ENCODE measurements at regions not wholly inside any gene's neighbourhood (a gene's known extent, or its start where the extent isn't known, plus 50 kb on each side); places are given as distances from the start of the nearest gene placed in this dataset.

GRCh38 chr2:145305889-145306288 is 786.0 kb upstream of the ZEB2 start:
- no peak for DNase-seq

- no peak for DNase-seq
Observed at GRCh38 chr2:145304501-145304900, 784.6 kb upstream of the ZEB2 start.

DNA sequence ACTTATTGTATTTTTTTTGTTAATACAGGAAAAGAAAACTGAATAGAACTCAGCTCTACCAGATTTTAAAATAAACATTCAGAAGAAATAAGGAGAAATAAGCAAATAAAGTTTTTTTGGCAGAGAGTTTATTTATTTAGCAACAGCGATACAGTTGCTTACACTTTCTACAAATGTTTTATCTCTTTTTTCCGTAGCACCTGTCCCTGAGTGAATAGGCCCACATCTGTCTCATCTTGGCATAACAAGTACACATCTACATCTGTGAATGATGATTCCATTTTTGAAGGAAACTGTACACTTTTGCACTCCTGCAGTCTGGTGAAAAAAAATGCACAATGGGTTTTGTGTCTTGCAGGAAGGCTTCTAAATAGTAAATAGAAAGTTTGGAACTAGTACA is 783.6 kb upstream of the ZEB2 start:
- DNase-seq: no peak

- no peak for DNase-seq
Observed at GRCh38 chr2:145302886-145303285, 783.0 kb upstream of the ZEB2 start.

DNA sequence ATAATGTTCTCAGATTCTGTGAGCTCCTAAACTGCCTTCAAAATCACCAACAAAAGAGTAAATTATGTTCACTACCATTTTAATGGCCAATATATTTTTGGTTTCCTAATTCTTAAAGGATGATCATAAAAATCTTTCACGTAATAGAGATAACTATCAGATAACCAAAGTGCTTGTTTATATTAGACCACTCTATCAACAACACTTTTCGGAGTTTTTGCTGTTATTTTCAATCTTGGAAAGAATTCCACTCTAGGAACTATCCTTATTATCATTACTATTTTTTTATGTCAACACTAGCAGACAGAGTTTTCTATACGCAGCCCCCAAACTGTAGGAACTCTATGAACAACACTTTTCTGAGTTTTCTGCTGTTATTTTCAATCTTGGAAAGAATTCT is 782.5 kb upstream of the ZEB2 start:
- DNase-seq: no peak

GRCh38 chr2:145299368-145299767 is 779.4 kb upstream of the ZEB2 start:
- DNase-seq: no peak

GRCh38 chr2:145292166-145292565 is 772.2 kb upstream of the ZEB2 start:
- no peak for DNase-seq

DNA sequence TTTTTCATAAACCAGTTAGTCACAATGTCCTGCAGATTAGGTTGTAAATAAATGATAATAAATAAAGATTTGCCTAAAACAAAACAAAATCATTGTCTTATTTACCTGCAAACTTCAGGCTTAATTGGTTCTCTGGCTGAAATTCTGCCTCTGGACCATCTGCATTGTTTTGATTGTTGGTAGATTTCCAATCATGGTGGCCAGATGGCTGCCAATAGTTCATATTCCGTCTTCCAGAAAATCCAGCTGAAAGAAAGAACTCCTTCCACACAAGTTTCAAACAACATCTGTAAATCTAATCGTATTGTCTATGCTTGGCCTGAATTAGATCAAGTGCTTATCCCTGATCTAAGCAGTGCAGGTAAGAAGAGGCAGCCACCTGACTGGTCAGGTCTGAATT is 771.1 kb upstream of the ZEB2 start:
- no peak for DNase-seq

GRCh38 chr2:145289946-145290345 is 770.0 kb upstream of the ZEB2 start:
- no peak for DNase-seq

DNA sequence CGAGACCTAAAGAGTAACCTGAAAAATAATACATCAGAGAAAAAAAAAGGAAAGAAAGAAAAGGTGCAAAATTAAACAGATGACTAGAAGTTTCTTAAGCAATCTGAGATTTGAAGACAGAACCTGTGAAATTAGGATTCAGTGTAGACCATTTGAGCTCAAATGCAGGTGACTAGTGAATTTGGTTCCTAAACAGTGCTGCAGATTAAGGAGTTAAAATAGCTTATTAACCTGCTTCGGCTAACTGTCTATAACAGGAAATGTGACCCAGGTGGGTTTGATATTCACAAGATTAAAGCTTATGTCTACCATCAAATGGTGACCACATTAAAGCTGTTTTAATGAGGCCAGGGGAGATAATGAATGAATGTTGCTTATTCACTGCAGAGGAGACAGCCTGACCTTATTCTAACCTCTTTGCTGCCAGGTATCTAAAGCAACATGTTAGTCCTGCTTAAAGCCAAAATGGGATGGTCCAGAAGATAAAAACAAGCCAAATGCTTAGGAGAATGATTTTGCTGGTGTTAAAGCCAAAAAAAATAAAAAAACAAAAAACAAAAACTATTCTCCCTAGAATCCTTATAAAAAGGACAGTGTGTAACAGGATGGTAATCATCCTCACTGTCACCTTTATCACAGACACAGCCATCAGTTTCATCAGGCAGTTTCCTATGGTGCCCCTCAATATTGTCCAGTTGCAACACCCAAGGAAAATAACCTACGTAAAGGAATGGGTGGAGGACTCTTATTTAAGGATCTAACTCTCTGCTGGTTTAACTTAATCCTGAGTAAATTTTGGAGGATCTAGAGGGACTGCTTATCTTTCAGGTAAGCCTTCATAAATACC is 769.0 kb upstream of the ZEB2 start:
- DNase-seq: no peak

GRCh38 chr2:145287736-145288135 is 767.8 kb upstream of the ZEB2 start:
- no peak for DNase-seq

DNA sequence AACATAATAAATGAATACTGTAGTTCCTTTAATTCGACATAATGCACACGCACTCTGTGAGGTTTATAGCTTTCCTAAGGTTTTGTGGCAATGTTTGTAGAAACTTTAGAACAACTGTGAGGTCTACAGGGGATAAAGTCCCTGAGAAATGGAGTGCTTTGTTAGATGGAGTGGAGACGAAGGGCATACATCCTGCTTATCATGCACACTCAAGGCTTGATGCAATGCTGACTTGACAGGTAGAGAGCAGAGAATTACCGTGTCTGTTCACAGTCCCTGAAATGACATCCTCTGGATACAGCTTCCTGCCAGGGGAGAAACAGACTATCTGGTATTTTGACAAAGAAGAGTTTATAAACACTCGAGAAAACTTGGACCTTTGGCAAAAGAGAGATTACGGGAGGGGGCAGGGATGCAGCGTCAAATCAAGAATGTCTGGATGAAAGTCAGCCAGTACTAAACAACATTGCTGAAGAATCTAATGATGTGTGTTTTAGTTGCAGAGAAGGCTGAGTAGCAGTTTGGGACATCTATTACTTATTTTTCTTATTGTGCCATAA is 766.9 kb upstream of the ZEB2 start:
- no peak for DNase-seq

DNA sequence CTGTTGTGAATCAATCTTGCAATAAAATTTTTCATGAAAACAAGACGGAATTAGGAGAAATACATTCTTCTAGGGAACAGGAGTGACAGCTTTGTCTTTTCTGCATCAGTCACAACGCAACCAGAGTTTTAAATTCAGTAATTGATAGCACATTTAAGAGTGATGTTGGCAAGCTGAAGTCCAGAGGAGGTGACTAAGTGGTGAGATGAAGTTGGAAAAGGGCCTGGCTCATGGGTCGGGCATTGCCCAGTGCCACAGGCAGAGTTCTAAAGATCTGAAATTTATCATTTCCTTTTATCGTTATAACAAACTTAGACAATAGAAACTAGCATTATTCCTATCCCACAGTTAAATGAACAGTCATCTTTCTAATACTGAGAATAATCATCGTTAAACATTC is 764.6 kb upstream of the ZEB2 start:
- DNase-seq: no peak

GRCh38 chr2:145283131-145283530 is 763.2 kb upstream of the ZEB2 start:
- DNase-seq: no peak

DNA sequence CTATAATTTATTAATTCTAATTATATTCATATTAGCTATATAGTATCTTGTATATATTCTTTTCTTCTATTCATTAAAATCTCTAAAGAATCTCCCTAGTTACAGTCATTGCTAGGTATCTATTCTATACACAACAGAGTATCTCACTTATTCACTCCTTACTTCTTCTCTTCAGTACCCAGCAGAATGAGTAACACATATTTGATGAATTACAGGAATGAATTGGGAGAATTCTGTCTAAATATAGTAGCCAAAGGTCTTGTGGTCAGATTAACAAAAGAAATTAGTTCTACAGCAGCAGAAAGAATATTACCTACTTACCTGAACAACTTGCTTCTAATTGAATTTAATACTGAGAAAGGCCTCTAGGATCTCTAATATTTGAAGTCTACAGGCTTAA is 758.0 kb upstream of the ZEB2 start:
- no peak for DNase-seq

DNA sequence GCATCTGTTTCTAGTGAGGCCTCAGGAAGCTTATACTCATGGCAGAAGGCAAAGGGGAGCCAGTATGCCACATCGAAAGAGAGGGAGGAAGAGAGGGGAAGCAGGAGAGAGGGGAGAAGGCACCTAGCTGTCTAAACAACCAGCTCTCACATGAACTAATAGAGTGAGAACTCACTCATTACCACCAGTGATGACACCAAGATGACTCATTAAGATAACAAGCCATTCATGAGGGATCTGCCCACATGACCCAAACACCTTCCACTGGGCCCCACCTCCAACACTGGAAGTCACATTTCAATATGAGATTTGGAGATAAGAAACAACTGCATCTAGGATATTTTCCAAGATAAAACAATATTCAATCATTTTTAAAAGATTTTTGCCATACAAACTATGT is 753.9 kb upstream of the ZEB2 start:
- DNase-seq: no peak

DNA sequence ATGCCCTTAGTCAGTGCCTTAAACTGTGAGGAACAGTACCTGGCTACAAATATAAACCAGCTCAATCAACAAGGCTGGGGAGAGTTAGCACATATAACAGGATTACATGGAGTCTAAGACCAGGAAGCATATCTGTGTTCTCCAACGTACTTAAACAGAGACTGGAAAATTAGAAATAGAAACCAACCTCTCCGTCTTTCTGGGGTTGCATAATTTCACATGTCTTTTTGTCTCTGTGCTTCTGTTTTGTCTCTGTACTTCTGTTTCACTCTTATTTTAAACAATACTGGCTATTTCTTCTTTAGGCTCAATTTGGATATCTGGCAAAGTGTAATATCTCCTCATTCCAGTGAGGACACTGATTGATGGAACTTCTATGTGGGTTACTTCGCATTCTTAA is 749.0 kb upstream of the ZEB2 start:
- DNase-seq: no peak

DNA sequence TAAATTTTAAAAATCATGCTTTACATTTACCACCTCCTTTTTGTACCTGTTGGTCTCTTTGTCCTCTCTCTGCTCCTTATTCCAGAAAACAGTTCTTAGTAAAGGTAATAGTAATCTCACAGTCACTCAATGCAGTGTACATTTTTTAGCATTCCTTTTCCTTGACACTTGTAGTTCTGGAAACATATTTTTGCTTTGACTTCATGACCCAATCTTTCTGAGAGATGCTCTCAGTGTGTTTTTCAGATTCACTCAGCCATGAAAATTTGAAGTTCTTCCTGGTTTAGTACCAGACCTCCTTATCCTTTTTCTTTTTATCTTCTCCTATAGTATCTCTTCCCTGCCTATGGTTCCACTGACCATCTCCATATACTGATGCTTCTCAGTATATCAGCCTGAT is 747.5 kb upstream of the ZEB2 start:
- DNase-seq: no peak

DNA sequence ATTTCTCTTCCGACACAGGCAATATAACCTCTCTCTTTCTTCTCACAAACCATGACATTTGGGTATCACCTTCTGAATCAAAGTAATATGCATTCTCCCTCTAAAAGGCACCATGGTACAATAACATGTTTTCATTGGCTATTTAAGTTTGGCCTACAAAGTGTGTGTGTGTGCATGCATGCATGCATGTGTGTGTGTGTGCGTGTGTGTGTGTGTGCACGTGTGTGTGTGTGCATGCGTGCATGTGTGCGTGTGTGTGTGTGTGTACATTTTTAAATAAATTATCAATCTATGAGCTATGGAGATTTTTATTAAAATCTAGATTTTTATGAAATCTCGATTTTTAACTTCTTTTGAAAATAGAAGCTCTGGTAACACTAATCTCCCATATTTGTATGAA is 745.3 kb upstream of the ZEB2 start:
- no peak for DNase-seq

DNA sequence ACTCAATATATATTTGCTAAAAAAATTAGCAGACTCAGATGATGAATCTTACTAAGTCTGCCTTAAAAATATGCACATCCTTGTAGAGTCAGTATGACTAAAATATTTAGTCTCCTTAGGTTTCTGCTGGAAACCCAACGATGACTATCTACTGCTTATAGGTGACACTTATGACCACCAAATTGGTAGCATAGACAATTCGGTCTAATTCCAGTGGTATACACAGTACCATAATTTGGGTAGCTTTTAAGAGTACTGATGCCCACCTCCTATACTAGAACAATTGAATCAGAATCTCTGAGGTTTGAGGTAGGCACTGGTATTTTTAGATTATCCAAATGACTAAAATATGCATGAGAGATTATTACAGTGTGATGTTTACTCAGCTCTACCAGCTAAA is 740.8 kb upstream of the ZEB2 start:
- no peak for DNase-seq

DNA sequence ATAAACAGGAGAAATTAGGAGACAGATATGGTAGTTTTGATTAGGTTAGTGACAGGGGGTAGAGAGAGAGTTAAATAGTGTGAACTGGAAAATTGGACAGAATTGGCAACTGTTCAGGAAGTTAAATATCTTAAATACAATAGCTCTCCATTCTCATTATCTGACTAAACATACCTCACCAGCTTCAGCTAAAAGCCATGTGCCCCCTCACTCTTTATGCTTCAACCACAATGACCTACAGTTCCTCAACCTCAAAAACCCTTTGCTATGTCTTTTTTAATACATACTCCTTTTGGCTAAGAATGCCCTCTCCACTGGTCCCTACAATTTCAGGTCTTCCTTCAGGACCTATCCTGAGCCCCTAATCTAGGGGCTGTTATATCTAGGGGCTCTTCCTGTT is 740.2 kb upstream of the ZEB2 start:
- no peak for DNase-seq

- peak; percentile 71 for DNase-seq
Observed at GRCh38 chr2:145258903-145259579, 739.1 kb upstream of the ZEB2 start.

DNA sequence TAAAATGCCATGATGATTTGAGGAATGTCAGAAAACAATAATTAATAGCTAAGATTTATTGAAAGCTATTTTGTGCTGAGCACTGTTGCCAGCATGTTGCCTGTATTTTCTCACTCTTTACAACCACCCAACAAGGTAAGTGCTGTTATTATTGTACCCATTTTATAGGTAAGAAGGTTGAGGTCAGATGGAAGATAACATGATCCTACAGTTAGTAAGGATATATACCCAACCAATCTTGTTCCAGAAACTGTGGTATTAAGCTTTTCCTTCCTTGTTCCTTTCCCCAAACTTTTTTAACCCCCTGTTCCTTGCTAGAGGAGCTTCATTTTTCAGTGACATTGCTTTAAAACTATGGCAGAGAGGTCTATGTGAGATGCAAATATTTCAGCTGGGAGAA is 738.0 kb upstream of the ZEB2 start:
- DNase-seq: no peak

- DNase-seq: no peak
Observed at GRCh38 chr2:145256551-145256950, 736.6 kb upstream of the ZEB2 start.

All from GF-D8 (cell line).